Activated CD4-positive, alpha-beta T cell treated with anti-CD3 and anti-CD28 coated beads, Interleukin-2, amount 10 ng/mL, durations not matched to agents 24 days and 14 days (primary cell): ENCODE measurements at regions not wholly inside any gene's neighbourhood (a gene's known extent, or its start where the extent isn't known, plus 50 kb on each side); places are given as distances from the start of the nearest gene placed in this dataset.

Source experiments
- DNase-seq: peaks from one replicate; pipeline ENCODE4 v3.0.0; 2022
- H3K27ac Mint-ChIP-seq: one replicate; pipeline ENCODE4 v1.8.0; 2022; ENCODE audit warnings: mild to moderate bottlenecking, mixed read lengths
- H3K27me3 Mint-ChIP-seq: one replicate; pipeline ENCODE4 v1.8.0; 2022; ENCODE audit warnings: mixed read lengths
- H3K36me3 Mint-ChIP-seq: one replicate; pipeline ENCODE4 v1.8.0; 2022; ENCODE audit warnings: low read depth, mild to moderate bottlenecking, mixed read lengths
- H3K4me1 Mint-ChIP-seq: one replicate; pipeline ENCODE4 v1.8.0; 2021; ENCODE audit warnings: mixed read lengths
- H3K4me3 Mint-ChIP-seq: one replicate; pipeline ENCODE4 v1.8.0; 2022; ENCODE audit warnings: mild to moderate bottlenecking, moderate library complexity, mixed read lengths
- H3K9me3 Mint-ChIP-seq: one replicate; pipeline ENCODE4 v1.8.0; 2021; ENCODE audit warnings: mixed read lengths
- intact Hi-C: fragments of 100-400 bp; cut with micrococcal nuclease; formaldehyde crosslinking; loops from one replicate; pipeline ENCODE4 v1.15.1; 2023

GRCh38 chr6:169315830-169316614 lies 62.4 kb upstream of the THBS2 start:
- intact Hi-C loops: no loop called here
- DNase-seq: peak; percentile 26
- Mint-ChIP-seq H3K4me3 (no peak overlapping the region), H3K27me3 (no peaks in the 10 kb centered on the region), H3K9me3 (no peaks in the 10 kb centered on the region), H3K36me3 (no peaks in the 10 kb centered on the region), H3K4me1 (no peaks in the 10 kb centered on the region), H3K27ac (no peak overlapping the region)

- no peak overlapping the region for H3K27ac Mint-ChIP-seq
- H3K36me3 Mint-ChIP-seq: no peaks in the 10 kb centered on the region
- no peaks in the 10 kb centered on the region for H3K9me3 Mint-ChIP-seq
- no peak overlapping the region for H3K4me3 Mint-ChIP-seq
- H3K4me1 Mint-ChIP-seq: no peaks in the 10 kb centered on the region
- no peaks in the 10 kb centered on the region for H3K27me3 Mint-ChIP-seq
- DNase-seq: peak; percentile 30
- intact Hi-C loops: no loop called here
Observed at GRCh38 chr6:169313347-169314010, 59.8 kb upstream of the THBS2 start.

DNA sequence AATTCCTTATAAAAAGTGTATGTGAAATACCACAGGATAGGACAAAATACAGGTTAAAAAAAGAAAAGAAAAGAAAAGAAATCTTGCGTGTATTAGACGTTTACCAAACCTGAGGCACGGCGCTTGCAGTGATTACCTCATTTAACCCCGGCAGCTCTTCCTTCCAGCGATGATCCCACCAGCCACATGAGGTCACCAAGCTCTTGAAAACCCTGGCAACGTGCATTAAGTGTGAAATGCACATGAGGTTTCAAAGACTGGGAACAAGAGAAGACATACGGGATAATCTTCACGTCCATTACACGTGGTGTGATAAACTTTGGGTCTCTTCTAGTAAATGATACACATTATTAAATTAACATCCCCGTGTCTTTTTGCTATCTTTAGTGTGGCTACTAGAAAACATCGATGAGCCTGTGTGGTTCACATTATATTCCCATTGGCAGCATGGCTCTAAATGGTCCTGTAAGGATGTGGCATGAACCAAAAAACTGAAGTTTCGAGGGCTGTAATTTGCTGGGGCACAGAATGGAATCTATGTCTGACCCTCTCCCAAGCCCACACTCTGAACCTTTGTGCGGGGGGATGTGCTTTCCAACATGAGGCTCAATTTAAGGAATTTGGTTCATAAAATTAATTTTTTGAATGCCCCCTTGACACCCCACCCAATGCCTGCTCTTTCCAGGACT lies 59.2 kb upstream of the THBS2 start:
- Mint-ChIP-seq H3K36me3 (no peaks in the 10 kb centered on the region), H3K4me1 (no peaks in the 10 kb centered on the region), H3K27ac (no peak overlapping the region), H3K9me3 (no peaks in the 10 kb centered on the region), H3K27me3 (no peaks in the 10 kb centered on the region), H3K4me3 (no peak overlapping the region)
- peak; percentile 36 for DNase-seq
- intact Hi-C loops: no loop called here

- H3K36me3 Mint-ChIP-seq: no peaks in the 10 kb centered on the region
- no peak overlapping the region for H3K27ac Mint-ChIP-seq
Observed at GRCh38 chr6:169310983-169311382, 57.3 kb upstream of the THBS2 start.

More at GRCh38 chr6:169310983-169311382, 57.3 kb upstream of the THBS2 start:
- DNase-seq: peak; percentile 45
- Mint-ChIP-seq H3K4me1 (no peaks in the 10 kb centered on the region), H3K4me3 (no peak overlapping the region), H3K27me3 (no peaks in the 10 kb centered on the region), H3K9me3 (no peaks in the 10 kb centered on the region)
- intact Hi-C loops: no loop called here
